22Rv1 (cell line): ENCODE measurements at regions not wholly inside any gene's neighbourhood (a gene's known extent, or its start where the extent isn't known, plus 50 kb on each side); places are given as distances from the start of the nearest gene placed in this dataset.

ENCODE experiments used
- CTCF ChIP-seq: fragments of 450-650 bp; IDR thresholded peaks from 2 replicates; pipeline ENCODE4 v1.5.1; 2017; ENCODE audit warnings: mild to moderate bottlenecking
- ZFX ChIP-seq: fragments of 450-650 bp; IDR thresholded peaks from 2 replicates; pipeline ENCODE4 v1.6.1; 2017; ENCODE audit warnings: antibody characterized with exemption, borderline replicate concordance

- TF ChIP-seq CTCF (no peak), ZFX (no peak)
Observed at GRCh38 chr7:110139056-110139455, 951.9 kb upstream of the LRRN3 start.
